Transverse colon (tissue), 4 donors: ENCODE measurements at regions not wholly inside any gene's neighbourhood (a gene's known extent, or its start where the extent isn't known, plus 50 kb on each side); places are given as distances from the start of the nearest gene placed in this dataset.

Experiments used
- DNase-seq: peaks from one replicate; pipeline ENCODE4 v3.0.0-alpha.2; 2019
- H3K27ac ChIP-seq, 4 donors: fragments of 200-600 bp; sonication (generic); 2 replicates each; pipeline ENCODE4 v1.5.1; 2016 to 2018; ENCODE audit warnings: inconsistent platforms in 4 of 4
- H3K27me3 ChIP-seq: fragments of 200-600 bp; sonication (generic); 2 replicates; pipeline ENCODE4 v1.5.1; 2017; ENCODE audit warnings: inconsistent platforms
- H3K36me3 ChIP-seq, 4 donors: fragments of 200-600 bp; sonication (generic); 2 replicates each; pipeline ENCODE4 v1.5.1; 2017 to 2019; ENCODE audit warnings: inconsistent platforms in 4 of 4
- H3K4me1 ChIP-seq, 4 donors: fragments of 200-600 bp; sonication (generic); 2 replicates each; pipeline ENCODE4 v1.5.1; 2017 to 2020; ENCODE audit warnings: inconsistent platforms in 4 of 4
- H3K4me3 ChIP-seq, 4 donors: fragments of 200-600 bp; sonication (generic); 1 replicate in 1 of 4; 2 replicates in 3 of 4; pipeline versions ENCODE4 v1.5.1 to v1.6.1; 2017 to 2019; ENCODE audit warnings: inconsistent platforms in 4 of 4
- H3K9me3 ChIP-seq, 2 donors: fragments of 200-600 bp; sonication (generic); 2 replicates each; pipeline ENCODE4 v1.5.1; 2017 to 2019; ENCODE audit warnings: inconsistent platforms in 2 of 2
- CTCF ChIP-seq, 5 experiments: fragments of 200-600 bp in 3 of 5; fragments of 450-650 bp in 2 of 5; sonication (generic) in 3 of 5; IDR thresholded peaks; 1 replicate in 2 of 5; 2 replicates in 3 of 5; pipeline ENCODE4 v1.5.1; 2016 to 2017; ENCODE audit warnings: antibody characterized with exemption in 5 of 5, inconsistent platforms in 3 of 5, mild to moderate bottlenecking in 2 of 5, moderate library complexity in 1 of 5
- EP300 ChIP-seq: sonication (generic); formaldehyde crosslinking; IDR thresholded peaks from one replicate; pipeline ENCODE4 v1.6.1; 2017; ENCODE audit warnings: antibody characterized with exemption, low read depth
- POLR2A ChIP-seq: fragments of 450-650 bp; IDR thresholded peaks from one replicate; pipeline ENCODE4 v1.6.1; 2016; ENCODE audit warnings: antibody characterized with exemption, mild to moderate bottlenecking, moderate library complexity
- POLR2AphosphoS5 ChIP-seq, 3 donors: sonication (generic); formaldehyde crosslinking; IDR thresholded peaks; one replicate each; pipeline ENCODE4 v1.6.1; 2016; ENCODE audit warnings: antibody characterized with exemption in 3 of 3
- WGBS, 2 donors: methylation state at CpG; one replicate each; pipeline ENCODE4 v1.1.5; 2018; ENCODE audit warnings: low coverage in 1 of 2; 5-methylcytosine and 5-hydroxymethylcytosine counted together
- in situ Hi-C, 4 donors: fragments of 200-750 bp; cut with MboI; loops; one replicate each; pipeline versions ENCODE4 v1.15.0 to v1.15.1; 2017; ENCODE audit warnings: low sequenced_read_pairs in 3 of 4, low pct_ligation_motif_present in 1 of 4, low pct_unique_long_range_greater_than_20kb in 1 of 4
- intact Hi-C: fragments of 100-400 bp; cut with DNase I; formaldehyde crosslinking; loops from one replicate; pipeline ENCODE4 v1.15.1; 2023; ENCODE audit warnings: low total_unique reads

DNA sequence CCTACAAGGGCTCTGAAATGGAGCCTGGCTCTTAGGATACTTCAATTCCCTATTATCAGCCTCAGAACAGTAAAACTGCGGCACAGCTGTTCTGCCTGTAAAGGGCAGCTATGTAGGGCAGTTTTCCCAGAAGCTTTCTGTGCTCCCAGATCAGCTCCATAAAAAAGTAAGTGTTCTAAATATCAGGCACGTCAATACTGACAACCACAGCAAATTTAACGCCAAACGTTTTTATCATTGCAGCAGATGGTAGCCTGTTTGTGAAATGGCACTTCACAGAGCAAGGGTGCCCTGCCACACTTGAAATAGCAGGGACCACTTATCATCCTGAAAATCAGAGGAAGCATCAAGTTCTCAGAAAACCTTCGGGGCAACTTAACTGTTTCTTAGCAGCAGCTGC is 54.8 kb upstream of the PTHLH start:
- TF ChIP-seq CTCF (IDR thresholded peaks at IDR 0.05) (no peak), EP300 (no peak), POLR2AphosphoS5 (IDR thresholded peaks at IDR 0.05) (no peak), POLR2A (no peak)
- in situ Hi-C loops: no loop called here
- intact Hi-C loops: no loop called here

GRCh38 chr12:28027947-28028724 is 55.6 kb upstream of the PTHLH start:
- in situ Hi-C loops: no loop called here
- TF ChIP-seq POLR2A: no peak
- TF ChIP-seq EP300: no peak
- 68 to 80% methylated on average over 4 to 11 of the region's 11 CpGs for WGBS, 2 donors

More for the DNA sequence above, 54.8 kb upstream of the PTHLH start:
- Histone ChIP-seq H3K27ac (no peak overlapping the region), H3K27me3 (no peaks in the 10 kb centered on the region), H3K4me3 (no peak overlapping the region), H3K9me3 (no peaks in the 10 kb centered on the region), H3K36me3 (no peaks in the 10 kb centered on the region), H3K4me1 (no peaks in the 10 kb centered on the region)
- DNase-seq: no peak
- WGBS, 2 donors: 47% methylated on average over 2 to 5 of the region's 5 CpGs

DNA sequence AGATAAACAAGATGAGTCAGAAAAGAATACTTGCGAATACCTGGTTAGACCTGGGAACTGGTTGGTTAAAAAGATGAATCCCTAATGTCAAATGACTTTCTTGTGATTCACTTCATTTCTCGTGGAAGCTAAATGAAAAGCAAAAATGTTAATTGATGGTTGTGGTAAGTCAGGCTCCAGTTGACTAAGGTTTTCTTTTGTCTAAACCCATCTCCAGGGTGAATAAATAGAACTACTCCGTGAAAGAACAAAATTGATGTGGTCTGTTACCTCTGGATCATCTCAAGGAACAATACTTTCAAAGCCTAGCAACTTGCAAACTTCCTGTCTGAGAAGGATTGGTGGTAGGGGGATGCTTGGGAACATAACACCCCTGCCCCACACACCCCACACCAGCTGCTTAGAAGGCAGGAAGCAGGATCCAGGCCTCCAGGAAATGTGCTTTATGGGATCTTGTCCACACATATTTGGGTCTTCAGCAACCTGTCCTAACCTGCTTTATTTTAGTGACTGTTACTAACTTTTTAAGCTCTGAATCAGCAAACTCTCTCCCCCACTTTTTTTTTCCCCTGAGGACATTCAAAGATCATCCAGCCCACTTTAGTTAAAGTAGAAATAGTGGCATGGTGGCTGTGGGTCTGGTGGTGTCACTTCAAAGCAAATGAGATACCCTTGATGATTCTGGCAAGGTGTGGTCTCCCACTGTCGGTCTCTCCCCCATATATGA is 60.4 kb upstream of the PTHLH start:
- TF ChIP-seq POLR2AphosphoS5 (IDR thresholded peaks at IDR 0.05): no peak
- TF ChIP-seq CTCF (IDR thresholded peaks at IDR 0.05): no peak
- no peak for TF ChIP-seq POLR2A
- no peak for TF ChIP-seq EP300
- no peak overlapping the region for H3K27ac ChIP-seq
- no peaks in the 10 kb centered on the region for H3K27me3 ChIP-seq
- no peak overlapping the region for H3K4me3 ChIP-seq
- no peaks in the 10 kb centered on the region for H3K4me1 ChIP-seq
- no peaks in the 10 kb centered on the region for H3K9me3 ChIP-seq
- WGBS, 2 donors: 60 to 70% methylated on average over 3 to 4 of the region's 4 CpGs
- intact Hi-C loops: no loop called here
- DNase-seq: no peak
- no peaks in the 10 kb centered on the region for H3K36me3 ChIP-seq
- in situ Hi-C loops: no loop called here

More at GRCh38 chr12:28027947-28028724, 55.6 kb upstream of the PTHLH start:
- Histone ChIP-seq H3K27me3 (no peaks in the 10 kb centered on the region), H3K27ac (no peak overlapping the region), H3K9me3 (no peaks in the 10 kb centered on the region), H3K4me3 (no peak overlapping the region), H3K4me1 (no peaks in the 10 kb centered on the region), H3K36me3 (no peaks in the 10 kb centered on the region)
- DNase-seq: no peak
- intact Hi-C loops: no loop called here

DNA sequence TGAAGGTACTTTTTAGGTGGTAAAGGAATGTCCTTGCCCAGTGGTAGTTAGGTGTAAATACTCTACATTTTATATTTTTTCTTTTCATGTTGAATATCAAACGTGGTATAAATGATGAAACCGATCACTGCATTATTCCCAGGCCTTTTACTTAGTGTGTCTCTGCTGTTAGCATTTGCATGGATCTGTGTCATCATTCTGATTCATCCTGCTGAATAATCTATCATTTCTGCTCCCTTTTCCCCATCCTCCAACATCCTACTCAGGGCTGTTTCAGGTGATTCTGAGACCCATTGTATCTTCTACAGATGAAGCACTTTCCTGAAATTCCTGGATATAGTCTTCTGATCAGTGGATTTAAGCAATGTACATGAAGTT is 61.0 kb upstream of the PTHLH start:
- WGBS, 2 donors: 82 to 88% methylated on average over 2 of the region's 2 CpGs
- no peak overlapping the region for H3K27ac ChIP-seq
- in situ Hi-C loops: no loop called here

More for the DNA sequence above, 61.0 kb upstream of the PTHLH start:
- Histone ChIP-seq H3K4me1 (no peaks in the 10 kb centered on the region), H3K9me3 (no peaks in the 10 kb centered on the region), H3K27me3 (no peaks in the 10 kb centered on the region), H3K4me3 (no peak overlapping the region), H3K36me3 (no peaks in the 10 kb centered on the region)
- intact Hi-C loops: no loop called here
- TF ChIP-seq CTCF (IDR thresholded peaks at IDR 0.05) (no peak), POLR2A (no peak), EP300 (no peak), POLR2AphosphoS5 (IDR thresholded peaks at IDR 0.05) (no peak)
- no peak for DNase-seq
